ENCODE measurements at regions not wholly inside any gene's neighbourhood (a gene's known extent, or its start where the extent isn't known, plus 50 kb on each side); places are given as distances from the start of the nearest gene placed in this dataset.

GRCh38 chr4:137310593-137311490 lies 221.5 kb downstream of the PCDH18 start:
- Histone ChIP-seq H3K36me3 (no peaks in the 10 kb centered on the region), H3K9me3 (peaks cover 0 to 3% (median 0%) of the 10 kb centered on the region in 4 donors), H3K27me3 (no peaks in the 10 kb centered on the region), H3K4me3 (no peak overlapping the region), H3K27ac (no peak overlapping the region), H3K4me1 (no peaks in the 10 kb centered on the region)
- TF ChIP-seq POLR2A (IDR thresholded peaks at IDR 0.05) = no peak
- TF ChIP-seq, protein P1, sequence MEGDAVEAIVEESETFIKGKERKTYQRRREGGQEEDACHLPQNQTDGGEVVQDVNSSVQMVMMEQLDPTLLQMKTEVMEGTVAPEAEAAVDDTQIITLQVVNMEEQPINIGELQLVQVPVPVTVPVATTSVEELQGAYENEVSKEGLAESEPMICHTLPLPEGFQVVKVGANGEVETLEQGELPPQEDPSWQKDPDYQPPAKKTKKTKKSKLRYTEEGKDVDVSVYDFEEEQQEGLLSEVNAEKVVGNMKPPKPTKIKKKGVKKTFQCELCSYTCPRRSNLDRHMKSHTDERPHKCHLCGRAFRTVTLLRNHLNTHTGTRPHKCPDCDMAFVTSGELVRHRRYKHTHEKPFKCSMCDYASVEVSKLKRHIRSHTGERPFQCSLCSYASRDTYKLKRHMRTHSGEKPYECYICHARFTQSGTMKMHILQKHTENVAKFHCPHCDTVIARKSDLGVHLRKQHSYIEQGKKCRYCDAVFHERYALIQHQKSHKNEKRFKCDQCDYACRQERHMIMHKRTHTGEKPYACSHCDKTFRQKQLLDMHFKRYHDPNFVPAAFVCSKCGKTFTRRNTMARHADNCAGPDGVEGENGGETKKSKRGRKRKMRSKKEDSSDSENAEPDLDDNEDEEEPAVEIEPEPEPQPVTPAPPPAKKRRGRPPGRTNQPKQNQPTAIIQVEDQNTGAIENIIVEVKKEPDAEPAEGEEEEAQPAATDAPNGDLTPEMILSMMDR (IDR thresholded peaks at IDR 0.05) = no peak
- intact Hi-C loops (cut with DNase I) = no loop called here
- WGBS (ENCODE audit: insufficient coverage, low coverage, low lambda C conversion rate, missing lambda C conversion rate) = 26% methylated on average over 3 of the region's 3 CpGs
- ATAC-seq (no peak), DNase-seq (no peak)

DNA sequence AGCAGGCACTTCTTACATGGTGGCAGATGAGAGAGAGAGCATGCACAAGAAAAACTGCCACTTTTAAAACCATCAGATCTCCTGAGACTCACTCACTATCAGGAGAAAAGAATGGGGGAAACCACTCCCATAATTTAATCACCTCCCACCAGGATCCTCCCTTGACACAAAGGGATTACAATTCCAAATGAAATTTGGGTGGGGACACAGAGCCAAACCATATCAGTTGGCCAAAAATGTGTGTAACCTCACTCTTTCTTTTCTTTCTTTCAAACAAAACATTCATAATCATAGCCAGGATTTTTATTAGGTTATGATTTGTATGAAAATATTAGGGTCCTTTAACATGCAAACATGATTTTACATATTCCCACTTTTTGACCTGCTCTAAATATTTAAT lies 222.1 kb downstream of the PCDH18 start:
- intact Hi-C loops (cut with DNase I) = no loop called here
- TF ChIP-seq POLR2A (IDR thresholded peaks at IDR 0.05) = no peak
- TF ChIP-seq, protein P1 (IDR thresholded peaks at IDR 0.05) = no peak
- ATAC-seq = no peak

GRCh38 chr4:137309424-137309823 lies 222.9 kb downstream of the PCDH18 start:
- intact Hi-C loops (cut with DNase I) = no loop called here
- 25% methylated on average over 1 of the region's 1 CpG for WGBS (ENCODE audit: insufficient coverage, low coverage, low lambda C conversion rate, missing lambda C conversion rate)
- TF ChIP-seq, protein P1 (IDR thresholded peaks at IDR 0.05) = no peak
- no peak for TF ChIP-seq POLR2A (IDR thresholded peaks at IDR 0.05)

More for the DNA sequence above, 222.1 kb downstream of the PCDH18 start:
- DNase-seq = no peak
- no peak overlapping the region for H3K27ac ChIP-seq
- H3K36me3 ChIP-seq = no peaks in the 10 kb centered on the region
- no peaks in the 10 kb centered on the region for H3K27me3 ChIP-seq
- H3K9me3 ChIP-seq = peaks cover 0 to 3% (median 0%) of the 10 kb centered on the region in 4 donors
- no peaks in the 10 kb centered on the region for H3K4me1 ChIP-seq
- no peak overlapping the region for H3K4me3 ChIP-seq

GRCh38 chr4:137307806-137308205 lies 224.5 kb downstream of the PCDH18 start:
- no peak overlapping the region for H3K27ac ChIP-seq
- no peak for TF ChIP-seq POLR2A (IDR thresholded peaks at IDR 0.05)
- TF ChIP-seq, protein P1 (IDR thresholded peaks at IDR 0.05) = no peak
- no peak for DNase-seq
- intact Hi-C loops (cut with DNase I) = no loop called here
- no peak overlapping the region for H3K4me3 ChIP-seq
- no peaks in the 10 kb centered on the region for H3K36me3 ChIP-seq
- H3K4me1 ChIP-seq = no peaks in the 10 kb centered on the region
- no peak for ATAC-seq
- peaks cover 0 to 3% (median 0%) of the 10 kb centered on the region in 4 donors for H3K9me3 ChIP-seq
- H3K27me3 ChIP-seq = no peaks in the 10 kb centered on the region

More at GRCh38 chr4:137309424-137309823, 222.9 kb downstream of the PCDH18 start:
- ATAC-seq = no peak
- Histone ChIP-seq H3K27ac (no peak overlapping the region), H3K4me3 (no peak overlapping the region), H3K36me3 (no peaks in the 10 kb centered on the region), H3K9me3 (peaks cover 0 to 3% (median 0%) of the 10 kb centered on the region in 4 donors), H3K4me1 (no peaks in the 10 kb centered on the region), H3K27me3 (no peaks in the 10 kb centered on the region)
- no peak for DNase-seq
